NCI-H128 (cell line): ENCODE measurements at regions not wholly inside any gene's neighbourhood (a gene's known extent, or its start where the extent isn't known, plus 50 kb on each side); places are given as distances from the start of the nearest gene placed in this dataset.

ENCODE experiments used
- DNase-seq: peaks from one replicate; lab custom pipeline; 2025; ENCODE audit not compliant: unreplicated experiment; lab: John Stamatoyannopoulos, UW

- DNase-seq: no peak
These were observed 168.5 kb upstream of the GAS1 start for GRCh38 chr9:87115785-87116184.

GRCh38 chr9:87116492-87116891 lies 169.2 kb upstream of the GAS1 start:
- no peak for DNase-seq

GRCh38 chr9:87118594-87118993 lies 171.3 kb upstream of the GAS1 start:
- no peak for DNase-seq

GRCh38 chr9:87119328-87119881 lies 172.1 kb upstream of the GAS1 start:
- no peak for DNase-seq

- no peak for DNase-seq
These were observed 173.3 kb upstream of the GAS1 start for GRCh38 chr9:87120610-87121009.

- DNase-seq: no peak
These were observed 175.8 kb upstream of the GAS1 start for GRCh38 chr9:87122947-87123685.

DNA sequence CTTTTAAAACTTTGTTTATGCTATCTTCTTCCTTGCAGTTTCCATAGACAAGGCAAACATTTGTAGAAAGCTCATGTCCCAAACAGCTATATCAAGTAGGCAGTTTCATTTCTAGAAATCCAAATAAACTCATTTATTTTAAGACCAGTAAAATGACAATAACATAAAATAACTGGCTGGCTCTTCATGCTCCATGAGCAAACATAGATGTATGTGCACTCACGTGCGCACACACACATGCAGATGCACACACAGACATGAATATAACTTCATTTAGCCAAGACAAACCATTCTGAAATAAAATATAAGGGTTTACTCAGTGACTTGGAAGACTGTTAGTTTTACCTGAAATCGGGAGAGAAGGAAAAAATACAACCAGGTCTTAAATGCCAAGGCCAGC lies 176.5 kb upstream of the GAS1 start:
- DNase-seq: no peak

- DNase-seq: no peak
These were observed 178.5 kb upstream of the GAS1 start for GRCh38 chr9:87125819-87126218.

GRCh38 chr9:87127543-87127942 lies 180.2 kb upstream of the GAS1 start:
- no peak for DNase-seq

GRCh38 chr9:87127978-87128614 lies 180.8 kb upstream of the GAS1 start:
- no peak for DNase-seq

GRCh38 chr9:87128844-87129493 lies 181.7 kb upstream of the GAS1 start:
- DNase-seq: no peak

DNA sequence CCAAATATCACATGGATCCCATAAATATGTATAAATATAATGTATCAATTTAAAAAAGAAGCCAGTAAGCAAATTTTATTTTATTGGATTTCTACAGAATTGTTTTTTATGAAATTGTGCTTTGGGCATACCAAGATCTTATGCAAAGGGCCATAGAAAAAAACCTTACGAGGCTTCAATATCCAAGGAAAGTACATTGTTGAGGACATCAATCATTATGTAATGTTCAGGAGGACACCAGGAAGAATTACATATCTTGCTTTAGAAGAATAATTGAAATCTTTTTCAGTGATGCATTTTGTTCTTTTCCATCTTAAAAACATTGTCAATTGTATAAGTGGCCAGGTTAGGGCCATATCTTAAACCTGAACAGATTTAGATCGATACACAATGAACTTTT lies 187.8 kb upstream of the GAS1 start:
- DNase-seq: no peak

GRCh38 chr9:87137718-87138117 lies 190.4 kb upstream of the GAS1 start:
- no peak for DNase-seq

- no peak for DNase-seq
These were observed 191.1 kb upstream of the GAS1 start for GRCh38 chr9:87138128-87139040.

GRCh38 chr9:87139099-87139730 lies 191.9 kb upstream of the GAS1 start:
- DNase-seq: no peak

- no peak for DNase-seq
These were observed 192.8 kb upstream of the GAS1 start for GRCh38 chr9:87140142-87140541.

DNA sequence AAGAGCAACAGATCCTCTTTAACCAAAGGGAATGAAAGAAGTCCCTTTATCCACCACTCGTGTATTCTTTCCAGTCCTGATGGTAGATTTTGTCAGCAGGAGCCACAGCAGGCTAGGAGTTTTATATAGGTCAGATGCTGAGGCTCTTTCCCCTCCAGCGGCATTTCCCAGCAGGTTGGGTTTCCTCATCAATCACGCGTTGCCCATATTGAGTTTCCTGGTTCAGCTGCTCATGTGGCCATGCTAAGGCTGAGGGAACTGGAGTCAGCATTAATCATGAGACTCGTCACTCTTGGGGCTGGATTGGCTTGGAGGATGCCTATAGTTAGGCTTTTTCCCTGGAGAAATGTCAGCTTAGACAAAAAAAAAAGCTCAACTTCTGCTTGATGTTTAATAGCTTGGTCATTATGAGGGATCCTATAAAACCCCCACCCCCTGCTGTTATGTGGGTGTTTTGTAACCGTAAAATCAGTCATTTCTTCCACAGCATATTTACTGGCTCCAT lies 193.4 kb upstream of the GAS1 start:
- no peak for DNase-seq

- DNase-seq: no peak
These were observed 193.8 kb upstream of the GAS1 start for GRCh38 chr9:87141124-87141523.

DNA sequence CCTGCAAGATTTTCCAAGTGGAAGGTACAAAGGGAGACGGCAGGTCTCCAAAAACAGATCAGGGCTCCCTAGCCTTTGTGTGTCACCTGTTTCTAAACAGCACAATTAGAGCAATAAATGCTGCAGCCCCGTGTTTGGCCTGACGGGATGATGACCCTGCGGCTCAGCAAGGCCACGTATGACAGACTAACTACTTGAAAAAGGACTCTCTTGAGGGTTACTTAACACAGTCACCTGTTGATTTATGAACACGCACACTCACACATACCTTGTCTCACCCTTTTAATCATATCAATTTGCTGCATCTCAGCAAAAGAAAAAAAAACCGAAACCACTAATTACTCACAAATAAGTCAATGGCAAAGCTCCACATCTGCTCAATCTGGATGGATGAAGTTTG lies 199.6 kb upstream of the GAS1 start:
- no peak for DNase-seq

DNA sequence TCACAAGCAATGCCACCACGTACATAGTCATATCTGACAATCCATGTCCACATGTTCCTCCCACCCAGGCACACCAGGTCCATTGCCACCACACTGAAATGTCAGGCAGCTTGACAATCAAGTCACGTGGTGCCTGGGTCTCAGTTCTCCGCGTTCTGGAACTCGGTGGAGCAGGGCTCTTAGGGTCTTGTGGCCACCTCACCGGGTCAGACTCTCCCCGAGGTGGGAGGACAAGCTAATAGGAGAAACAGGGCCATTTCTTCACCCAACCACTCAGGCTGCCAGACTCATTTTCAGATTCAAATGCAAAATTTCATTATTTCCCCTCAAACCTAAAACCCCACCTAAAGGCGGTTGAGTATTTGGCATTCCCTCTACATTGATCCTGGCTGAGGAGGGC lies 200.5 kb upstream of the GAS1 start:
- no peak for DNase-seq
